ENCODE measurements at regions not wholly inside any gene's neighbourhood (a gene's known extent, or its start where the extent isn't known, plus 50 kb on each side); places are given as distances from the start of the nearest gene placed in this dataset.

GRCh38 chr18:76708071-76708721, 114.2 kb upstream of the ZNF236 start:
- TF ChIP-seq CTCF (IDR thresholded peaks at IDR 0.05; ENCODE audit: borderline replicate concordance, extremely low read depth, low read length, poor library complexity, severe bottlenecking): no peak
- no peak for TF ChIP-seq EZH2 (IDR thresholded peaks at IDR 0.05; ENCODE audit: borderline replicate concordance, low read depth, low read length, severe bottlenecking)

Measured in DND-41 (cell line).